ENCODE measurements at regions not wholly inside any gene's neighbourhood (a gene's known extent, or its start where the extent isn't known, plus 50 kb on each side); places are given as distances from the start of the nearest gene placed in this dataset.

- no peak for DNase-seq
Observed at GRCh38 chr9:12069366-12069765, 623.8 kb upstream of the TYRP1 start.

DNA sequence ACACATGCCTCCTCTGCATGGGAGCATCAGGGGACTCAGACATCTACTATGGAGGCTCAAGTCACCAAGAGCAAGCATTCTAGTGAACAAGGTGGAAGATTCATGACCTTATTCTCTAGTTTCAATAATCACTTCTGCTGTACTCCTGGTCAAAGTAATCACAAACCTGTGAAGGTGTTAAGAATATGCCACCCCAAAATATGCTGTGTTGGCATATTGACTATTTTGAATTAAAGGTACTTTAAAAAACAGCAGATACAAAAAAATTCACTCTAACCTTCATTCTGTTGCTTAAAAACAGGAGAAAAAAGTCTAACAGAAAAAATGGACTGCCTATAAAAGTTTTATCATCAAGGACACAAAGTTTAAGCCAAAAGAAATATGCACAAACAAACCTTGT lies 607.8 kb upstream of the TYRP1 start:
- DNase-seq: no peak

GRCh38 chr9:12091865-12092527 lies 601.2 kb upstream of the TYRP1 start:
- no peak for DNase-seq

GRCh38 chr9:12094046-12094445 lies 599.1 kb upstream of the TYRP1 start:
- DNase-seq: no peak

DNA sequence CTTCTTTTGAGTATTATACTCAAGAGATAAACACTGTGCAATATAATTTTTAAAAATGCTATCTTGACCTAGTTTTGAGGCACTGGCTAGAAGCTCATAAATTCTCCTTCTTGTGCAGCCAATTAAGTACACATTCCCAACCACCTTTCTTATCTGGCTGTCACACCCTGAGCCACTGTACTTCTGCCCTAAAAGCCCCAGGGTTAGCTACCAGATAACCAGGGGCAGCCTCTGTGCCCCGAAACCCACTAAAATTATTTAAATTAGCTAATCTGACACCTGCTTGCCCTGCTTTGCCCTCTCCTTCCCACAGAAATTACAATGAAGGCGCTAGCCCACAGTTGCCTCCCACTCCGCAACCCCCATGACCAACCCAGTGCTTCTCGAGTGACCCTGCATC lies 597.3 kb upstream of the TYRP1 start:
- DNase-seq: no peak

GRCh38 chr9:12133416-12133815 lies 559.8 kb upstream of the TYRP1 start:
- DNase-seq: no peak

- DNase-seq: no peak
Observed at GRCh38 chr9:12141422-12141821, 551.8 kb upstream of the TYRP1 start.

DNA sequence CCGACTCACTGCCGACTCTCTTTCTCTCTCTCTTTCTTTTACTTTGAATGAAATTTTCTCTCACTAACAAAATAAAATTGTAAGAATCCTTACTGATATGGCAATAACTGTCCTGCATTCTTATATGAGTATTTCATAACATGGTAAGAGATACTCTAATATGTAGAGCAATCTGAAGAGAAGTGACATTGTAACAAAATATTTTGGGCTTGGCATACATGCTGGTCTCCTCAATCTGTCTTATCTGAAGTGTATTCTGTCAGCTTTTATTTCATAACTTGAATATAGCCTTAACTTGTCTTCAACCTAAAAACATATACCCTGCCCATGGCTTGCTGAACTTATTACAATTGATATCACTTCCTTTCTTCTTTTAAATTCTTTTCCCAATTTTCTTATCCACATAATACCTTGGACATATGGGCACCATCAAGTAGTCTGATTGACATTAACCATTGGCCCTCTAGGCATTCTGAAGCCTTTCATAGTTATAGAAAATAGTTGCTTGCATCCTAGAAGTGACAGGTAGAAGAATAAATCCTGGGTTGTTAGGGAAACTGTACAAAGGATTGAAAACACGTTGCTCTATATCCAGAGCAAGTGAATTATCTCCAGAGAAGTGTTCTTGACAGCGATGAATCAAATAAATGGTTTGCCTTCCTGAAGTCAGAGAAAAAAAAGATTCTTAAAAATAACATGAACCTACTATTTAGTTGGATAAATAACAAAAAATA lies 537.6 kb upstream of the TYRP1 start:
- DNase-seq: no peak

- peak in 11 of 56 donors; percentile 0 to 30 (median 3) for DNase-seq
Observed at GRCh38 chr9:12162181-12162815, 530.9 kb upstream of the TYRP1 start.

- DNase-seq: no peak
Observed at GRCh38 chr9:12163723-12164458, 529.3 kb upstream of the TYRP1 start.

DNA sequence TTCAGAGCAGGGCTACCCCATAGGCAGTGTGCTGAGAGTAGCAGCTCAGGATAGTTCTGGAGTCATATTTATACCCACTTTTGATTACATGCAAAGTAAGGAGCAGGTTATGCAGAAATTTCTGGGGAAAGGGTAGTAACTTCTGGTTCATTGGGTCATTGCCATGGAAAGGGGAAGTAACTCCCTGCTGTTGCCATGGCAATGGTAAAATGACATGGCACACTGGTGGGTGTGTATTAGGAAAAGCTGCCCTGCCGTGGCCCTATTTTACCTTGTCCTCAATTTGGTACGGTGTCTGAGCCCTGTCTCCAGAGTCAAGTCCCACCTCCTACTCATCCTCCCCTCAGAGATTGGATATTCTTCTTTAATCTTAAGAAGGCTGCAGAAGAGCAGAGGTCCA lies 526.7 kb upstream of the TYRP1 start:
- no peak for DNase-seq

DNA sequence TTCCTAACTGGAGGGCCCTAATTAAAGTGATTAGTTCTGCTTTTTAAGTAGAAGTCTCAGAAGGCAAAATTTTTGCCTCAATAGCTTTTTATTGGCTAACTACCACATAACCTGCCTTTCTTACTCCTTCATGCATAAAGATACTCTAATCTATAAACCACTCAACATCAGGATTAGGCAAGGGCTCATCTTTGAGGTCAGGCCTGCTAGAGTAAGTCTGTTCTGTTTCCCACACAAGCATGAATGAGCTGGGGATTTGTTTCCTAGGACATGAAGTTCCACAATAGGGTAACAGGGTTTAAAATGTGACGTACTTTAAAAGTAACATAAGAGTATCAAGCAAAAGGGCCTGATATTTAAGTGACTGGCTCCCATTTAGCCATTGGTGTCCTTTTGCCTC lies 522.7 kb upstream of the TYRP1 start:
- DNase-seq: no peak

- no peak for DNase-seq
Observed at GRCh38 chr9:12178634-12179033, 514.6 kb upstream of the TYRP1 start.

- no peak for DNase-seq
Observed at GRCh38 chr9:12182806-12183205, 510.4 kb upstream of the TYRP1 start.

GRCh38 chr9:12183321-12183720 lies 509.9 kb upstream of the TYRP1 start:
- DNase-seq: no peak

DNA sequence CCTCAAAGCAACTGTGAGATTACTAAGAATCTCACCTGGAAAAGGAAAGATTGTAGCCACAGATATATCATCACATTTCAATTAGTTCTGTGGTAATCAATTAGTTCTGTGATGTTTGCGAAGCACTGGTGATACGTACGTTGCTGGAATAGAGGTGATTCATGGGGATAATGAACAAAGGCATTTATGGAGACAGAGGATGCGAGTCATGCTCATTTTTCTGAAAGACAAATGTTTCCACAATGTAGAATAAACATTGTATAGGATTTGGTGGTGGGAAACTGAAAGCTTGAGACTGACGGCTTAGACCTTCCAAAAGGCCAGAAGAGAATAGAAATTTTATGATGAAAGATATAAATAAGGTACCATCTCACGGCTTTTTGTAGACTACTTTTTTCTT lies 507.3 kb upstream of the TYRP1 start:
- no peak for DNase-seq

DNA sequence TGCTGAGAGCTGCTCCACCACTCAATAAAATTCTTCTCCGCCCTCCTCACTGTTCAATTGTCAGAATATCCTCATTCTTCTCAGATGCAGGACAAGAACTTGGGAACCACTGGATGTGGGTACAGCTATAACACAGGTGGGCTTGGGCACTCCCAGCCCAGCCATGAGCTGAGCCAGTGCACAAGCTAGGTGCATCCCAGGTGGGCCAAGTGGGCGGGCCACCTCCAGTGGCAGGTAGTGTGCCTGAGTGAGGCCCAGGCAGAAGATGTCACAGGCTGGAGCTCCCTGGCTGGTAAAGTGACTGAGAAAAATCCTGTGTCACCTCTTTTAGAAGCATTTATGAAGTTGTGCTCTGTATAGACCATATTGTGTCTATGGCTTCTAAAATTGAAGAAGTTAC lies 501.6 kb upstream of the TYRP1 start:
- no peak for DNase-seq

GRCh38 chr9:12194731-12195130 lies 498.5 kb upstream of the TYRP1 start:
- no peak for DNase-seq

GRCh38 chr9:12195456-12195855 lies 497.7 kb upstream of the TYRP1 start:
- DNase-seq: no peak

DNA sequence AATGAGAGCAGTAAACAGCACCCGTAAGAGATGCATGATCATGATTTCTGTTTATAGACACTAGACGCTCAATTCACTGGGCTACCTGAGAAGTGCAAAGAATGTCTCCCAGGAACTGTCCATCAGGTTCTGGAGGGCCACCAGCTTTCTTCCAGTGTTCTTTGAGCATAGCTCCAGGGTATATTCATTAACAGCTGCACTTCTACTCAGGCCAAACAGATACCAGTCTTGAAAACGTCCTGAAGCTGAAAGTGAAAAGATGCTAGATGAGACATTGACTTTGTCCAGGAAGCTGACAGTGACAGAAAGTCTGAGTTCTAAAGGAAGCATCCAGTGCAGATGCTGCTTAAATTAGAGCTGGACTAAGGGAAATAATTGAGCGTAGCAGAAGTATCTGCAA lies 488.7 kb upstream of the TYRP1 start:
- DNase-seq: no peak

DNA sequence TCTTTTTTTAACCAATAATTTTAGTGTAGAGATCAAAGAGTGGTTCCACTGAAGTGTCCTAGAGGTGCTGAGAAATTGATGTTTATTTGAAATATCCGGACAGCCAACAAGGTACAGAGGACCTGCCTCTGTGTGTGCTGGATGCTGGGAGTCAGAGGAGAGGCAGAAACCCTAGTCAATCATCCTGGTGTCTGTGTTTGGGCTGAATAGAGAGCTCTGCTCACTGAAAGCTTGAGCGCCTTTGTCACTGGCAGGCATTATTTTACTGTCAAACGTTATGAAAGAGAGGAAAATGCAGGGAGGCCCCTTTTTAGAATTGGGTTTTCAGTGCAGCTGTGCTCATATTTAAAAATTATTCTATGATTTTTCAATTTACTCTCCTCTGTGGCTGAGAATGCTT lies 480.3 kb upstream of the TYRP1 start:
- DNase-seq: no peak

- DNase-seq: no peak
Observed at GRCh38 chr9:12221470-12221869, 471.7 kb upstream of the TYRP1 start.
